ENCODE measurements at regions not wholly inside any gene's neighbourhood (a gene's known extent, or its start where the extent isn't known, plus 50 kb on each side); places are given as distances from the start of the nearest gene placed in this dataset.

GRCh38 chr2:8312861-8313830 is 368.7 kb upstream of the ID2 start (continued):
- no peak for TF ChIP-seq ZNF395 (CRISPR knock-in tag; IDR thresholded peaks at IDR 0.05)
- TF ChIP-seq GTF2B (IDR thresholded peaks at IDR 0.05; ENCODE audit: extremely low read depth, insufficient read length): no peak
- TF ChIP-seq CREB3L1 (IDR thresholded peaks at IDR 0.05; ENCODE audit: borderline replicate concordance, low read depth): no peak
- no peak for TF ChIP-seq TSHZ1 (CRISPR knock-in tag; IDR thresholded peaks at IDR 0.05)
- no peak for TF ChIP-seq MECOM (CRISPR knock-in tag; IDR thresholded peaks at IDR 0.05)
- TF ChIP-seq RFX7 (CRISPR knock-in tag; IDR thresholded peaks at IDR 0.05): no peak
- no peak for TF ChIP-seq ZNF354B (CRISPR knock-in tag; IDR thresholded peaks at IDR 0.05)
- no peak for TF ChIP-seq MAFF (IDR thresholded peaks at IDR 0.05; ENCODE audit: low read length)
- TF ChIP-seq SPI1 (IDR thresholded peaks at IDR 0.05; ENCODE audit: borderline replicate concordance, low read depth, low read length): no peak
- TF ChIP-seq PHB (CRISPR knock-in tag; IDR thresholded peaks at IDR 0.05): no peak
- no peak for TF ChIP-seq ZNF316 (IDR thresholded peaks at IDR 0.05)
- TF ChIP-seq EZH2 (IDR thresholded peaks at IDR 0.05; ENCODE audit: borderline replicate concordance, low read depth, low read length): no peak
- no peak for TF ChIP-seq CTCFL (IDR thresholded peaks at IDR 0.05; ENCODE audit: borderline replicate concordance, insufficient read depth, low read depth, low read length, poor library complexity, severe bottlenecking)
- TF ChIP-seq LEF1 (IDR thresholded peaks at IDR 0.05): peak; percentile 29; the same call in 1 of the 2 replicates
- no peak for TF ChIP-seq ARHGAP35 (IDR thresholded peaks at IDR 0.05; ENCODE audit: partially characterized antibody)
- no peak for TF ChIP-seq ZBTB9 (CRISPR knock-in tag; IDR thresholded peaks at IDR 0.05)
- no peak for TF ChIP-seq ZC3H11A (IDR thresholded peaks at IDR 0.05; ENCODE audit: low read depth, low read length)
- no peak for TF ChIP-seq TARDBP (IDR thresholded peaks at IDR 0.05)

All from K562 (cell line).